CD4-positive, alpha-beta T cell treated with Interleukin-17A for 1 hour (primary cell): ENCODE measurements at regions not wholly inside any gene's neighbourhood (a gene's known extent, or its start where the extent isn't known, plus 50 kb on each side); places are given as distances from the start of the nearest gene placed in this dataset.

ENCODE experiments used
- DNase-seq: peaks from one replicate; pipeline ENCODE4 v3.0.0-alpha.2; 2020

GRCh38 chr2:122357998-122358397 is 602.5 kb downstream of the TSN start:
- DNase-seq: no peak

- DNase-seq: no peak
These were observed 603.3 kb downstream of the TSN start for GRCh38 chr2:122358729-122359128.

GRCh38 chr2:122363885-122364284 is 608.4 kb downstream of the TSN start:
- no peak for DNase-seq

- DNase-seq: no peak
These were observed 611.0 kb downstream of the TSN start for GRCh38 chr2:122366427-122366826.

- no peak for DNase-seq
These were observed 611.7 kb downstream of the TSN start for GRCh38 chr2:122366969-122367645.

- no peak for DNase-seq
These were observed 612.2 kb downstream of the TSN start for GRCh38 chr2:122367646-122368010.

GRCh38 chr2:122368576-122369243 is 613.3 kb downstream of the TSN start:
- DNase-seq: no peak

- DNase-seq: no peak
These were observed 623.1 kb downstream of the TSN start for GRCh38 chr2:122378521-122378920.

- DNase-seq: no peak
These were observed 629.4 kb downstream of the TSN start for GRCh38 chr2:122384768-122385333.

GRCh38 chr2:122388208-122388607 is 632.8 kb downstream of the TSN start:
- no peak for DNase-seq

- DNase-seq: no peak
These were observed 634.2 kb downstream of the TSN start for GRCh38 chr2:122389694-122390093.

- DNase-seq: no peak
These were observed 635.0 kb downstream of the TSN start for GRCh38 chr2:122390406-122390805.

- no peak for DNase-seq
These were observed 636.3 kb downstream of the TSN start for GRCh38 chr2:122391726-122392125.

- DNase-seq: no peak
These were observed 640.2 kb downstream of the TSN start for GRCh38 chr2:122395687-122396086.

GRCh38 chr2:122411231-122411630 is 655.8 kb downstream of the TSN start:
- no peak for DNase-seq

GRCh38 chr2:122412360-122412759 is 656.9 kb downstream of the TSN start:
- no peak for DNase-seq

- no peak for DNase-seq
These were observed 659.5 kb downstream of the TSN start for GRCh38 chr2:122414902-122415301.

- no peak for DNase-seq
These were observed 661.7 kb downstream of the TSN start for GRCh38 chr2:122417114-122417513.

GRCh38 chr2:122421775-122422174 is 666.3 kb downstream of the TSN start:
- no peak for DNase-seq

- no peak for DNase-seq
These were observed 667.0 kb downstream of the TSN start for GRCh38 chr2:122422384-122422991.

- DNase-seq: no peak
These were observed 668.5 kb downstream of the TSN start for GRCh38 chr2:122423934-122424333.

- no peak for DNase-seq
These were observed 677.8 kb downstream of the TSN start for GRCh38 chr2:122433123-122433754.

GRCh38 chr2:122445003-122445402 is 689.6 kb downstream of the TSN start:
- DNase-seq: no peak

- DNase-seq: no peak
These were observed 691.3 kb downstream of the TSN start for GRCh38 chr2:122446761-122447160.
